ENCODE measurements at regions not wholly inside any gene's neighbourhood (a gene's known extent, or its start where the extent isn't known, plus 50 kb on each side); places are given as distances from the start of the nearest gene placed in this dataset.

GRCh38 chr2:34954758-34955157, 1355.7 kb upstream of the FAM98A start:
- TF ChIP-seq CTCF (conservative IDR thresholded peaks at IDR 0.05) = no peak
- no peak for TF ChIP-seq EZH2 (IDR thresholded peaks at IDR 0.05; ENCODE audit: low read depth)

Data from PC-9 (cell line).